ENCODE measurements at regions not wholly inside any gene's neighbourhood (a gene's known extent, or its start where the extent isn't known, plus 50 kb on each side); places are given as distances from the start of the nearest gene placed in this dataset.
"Not testable (repeated sequence)": the region's sequence is repeated elsewhere in the genome, so short reads cannot be mapped to it uniquely, and the experiment has no call there.

DNA sequence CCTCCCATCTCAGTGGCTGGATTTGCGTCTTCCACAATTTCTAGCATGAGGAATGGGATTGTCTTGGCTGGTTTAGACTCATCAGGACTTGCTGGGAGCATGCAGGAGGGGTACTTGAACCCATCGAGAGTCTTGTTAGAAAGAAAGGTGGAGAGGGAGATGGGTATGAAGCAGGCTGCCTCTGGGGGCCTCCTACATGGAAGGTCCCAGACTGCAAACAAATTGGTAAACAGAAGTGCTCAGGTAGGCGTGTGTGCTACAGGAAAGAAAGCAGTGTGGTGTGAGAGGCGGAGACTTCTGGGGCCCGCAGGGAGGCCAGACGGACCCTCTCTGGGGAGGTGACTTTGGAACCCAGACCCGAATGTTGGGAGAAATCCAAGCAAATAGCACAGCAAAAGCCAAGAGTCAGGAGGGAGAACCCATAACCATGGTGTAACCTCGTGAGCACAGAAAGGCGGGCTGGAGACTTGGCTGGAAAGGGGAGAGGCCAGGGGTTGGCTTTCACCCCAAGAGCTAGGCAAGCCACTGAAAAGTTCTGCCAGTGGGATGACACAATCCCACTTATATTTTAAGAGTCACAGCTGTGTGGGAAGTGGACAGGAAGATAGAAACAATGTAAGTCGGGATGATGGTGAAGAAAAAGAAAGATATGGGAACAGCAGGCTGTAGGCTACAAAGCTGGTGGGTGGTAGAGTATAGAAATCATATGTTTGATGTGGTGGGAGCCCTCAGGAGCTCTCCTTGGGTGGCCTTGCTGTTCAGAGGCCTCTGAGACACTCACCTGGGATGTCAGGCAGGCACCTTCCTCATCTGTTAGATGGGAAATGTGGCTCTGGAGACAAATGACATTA is 130.1 kb upstream of the PRR20G start:
- peaks cover 83% of the 10 kb centered on the region for H3K27me3 ChIP-seq
- whole genome bisulfite sequencing, 2 donors (ENCODE audit: low coverage in 1 of 2) = 61 to 80% methylated on average over 3 to 10 of the region's 10 CpGs

DNA sequence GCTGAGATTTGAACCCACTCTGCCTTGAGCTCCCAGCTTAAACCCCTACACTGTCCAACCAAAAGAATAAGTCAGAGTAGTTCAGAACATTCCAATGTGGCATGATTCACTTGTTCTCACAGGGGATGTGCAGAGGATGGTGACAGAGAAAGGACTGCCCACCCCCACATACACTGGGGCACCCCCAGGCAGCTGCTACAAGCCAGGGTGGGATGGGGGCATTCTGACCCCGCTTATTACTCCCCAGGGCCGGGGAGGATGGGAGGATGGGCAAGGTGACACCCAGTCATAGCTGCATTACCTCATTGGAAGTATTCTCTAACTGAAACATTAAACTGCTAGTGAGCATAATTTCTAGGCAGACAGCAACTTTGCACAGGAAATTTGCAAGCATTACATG is 126.0 kb upstream of the PRR20G start:
- WGBS, 2 donors (ENCODE audit: low coverage in 1 of 2) = no CpG with 5 or more reads among the region's 2 CpGs
- Histone ChIP-seq H3K9me3 (no peaks in the 10 kb centered on the region), H3K27me3 (peaks cover 77% of the 10 kb centered on the region), H3K4me1 (no peaks in the 10 kb centered on the region), H3K4me3 (no peak overlapping the region), H3K36me3 (no peaks in the 10 kb centered on the region), H3K27ac (no peak overlapping the region)
- TF ChIP-seq, protein P1, sequence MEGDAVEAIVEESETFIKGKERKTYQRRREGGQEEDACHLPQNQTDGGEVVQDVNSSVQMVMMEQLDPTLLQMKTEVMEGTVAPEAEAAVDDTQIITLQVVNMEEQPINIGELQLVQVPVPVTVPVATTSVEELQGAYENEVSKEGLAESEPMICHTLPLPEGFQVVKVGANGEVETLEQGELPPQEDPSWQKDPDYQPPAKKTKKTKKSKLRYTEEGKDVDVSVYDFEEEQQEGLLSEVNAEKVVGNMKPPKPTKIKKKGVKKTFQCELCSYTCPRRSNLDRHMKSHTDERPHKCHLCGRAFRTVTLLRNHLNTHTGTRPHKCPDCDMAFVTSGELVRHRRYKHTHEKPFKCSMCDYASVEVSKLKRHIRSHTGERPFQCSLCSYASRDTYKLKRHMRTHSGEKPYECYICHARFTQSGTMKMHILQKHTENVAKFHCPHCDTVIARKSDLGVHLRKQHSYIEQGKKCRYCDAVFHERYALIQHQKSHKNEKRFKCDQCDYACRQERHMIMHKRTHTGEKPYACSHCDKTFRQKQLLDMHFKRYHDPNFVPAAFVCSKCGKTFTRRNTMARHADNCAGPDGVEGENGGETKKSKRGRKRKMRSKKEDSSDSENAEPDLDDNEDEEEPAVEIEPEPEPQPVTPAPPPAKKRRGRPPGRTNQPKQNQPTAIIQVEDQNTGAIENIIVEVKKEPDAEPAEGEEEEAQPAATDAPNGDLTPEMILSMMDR (IDR thresholded peaks at IDR 0.05) = no peak
- TF ChIP-seq EP300 (IDR thresholded peaks at IDR 0.05) (no peak), POLR2A (IDR thresholded peaks at IDR 0.05) (no peak), POLR2AphosphoS5 (IDR thresholded peaks at IDR 0.05) (no peak)
- no peak for ATAC-seq

More for the DNA sequence above, 130.1 kb upstream of the PRR20G start:
- Histone ChIP-seq H3K9me3 (no peaks in the 10 kb centered on the region), H3K4me1 (no peaks in the 10 kb centered on the region), H3K36me3 (no peaks in the 10 kb centered on the region), H3K27ac (no peak overlapping the region), H3K4me3 (no peak overlapping the region)
- TF ChIP-seq EP300 (IDR thresholded peaks at IDR 0.05) (no peak), POLR2A (IDR thresholded peaks at IDR 0.05) (no peak), POLR2AphosphoS5 (IDR thresholded peaks at IDR 0.05) (no peak)
- TF ChIP-seq, protein P1 (IDR thresholded peaks at IDR 0.05) = no peak
- peak; percentile 67 for ATAC-seq

DNA sequence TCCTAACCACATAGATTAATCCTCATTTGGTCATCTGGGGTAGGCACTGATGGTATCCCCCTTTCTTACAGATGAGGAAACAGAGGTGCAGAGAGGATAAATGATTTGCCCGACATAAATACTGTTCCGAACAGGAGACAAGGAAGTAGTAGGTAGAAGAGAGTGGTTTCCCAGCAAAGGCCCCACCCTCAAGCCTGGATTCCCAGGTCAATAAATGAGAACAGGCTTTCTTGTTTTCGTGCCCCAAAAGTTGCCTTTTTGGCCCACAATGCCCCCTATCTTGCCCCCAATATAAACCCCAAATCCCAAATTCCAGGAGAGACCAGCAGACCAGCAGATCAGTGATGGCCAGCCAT is 125.5 kb upstream of the PRR20G start:
- WGBS, 2 donors (ENCODE audit: low coverage in 1 of 2) = 76 to 100% methylated on average over 1 to 3 of the region's 3 CpGs
- H3K27ac ChIP-seq = no peak overlapping the region
- TF ChIP-seq POLR2A (IDR thresholded peaks at IDR 0.05) (no peak), EP300 (IDR thresholded peaks at IDR 0.05) (no peak), POLR2AphosphoS5 (IDR thresholded peaks at IDR 0.05) (no peak)
- TF ChIP-seq, protein P1 (IDR thresholded peaks at IDR 0.05) = no peak
- H3K9me3 ChIP-seq = no peaks in the 10 kb centered on the region
- H3K4me1 ChIP-seq = no peaks in the 10 kb centered on the region
- no peaks in the 10 kb centered on the region for H3K36me3 ChIP-seq
- no peak for ATAC-seq
- H3K4me3 ChIP-seq = no peak overlapping the region
- H3K27me3 ChIP-seq = peaks cover 77% of the 10 kb centered on the region

DNA sequence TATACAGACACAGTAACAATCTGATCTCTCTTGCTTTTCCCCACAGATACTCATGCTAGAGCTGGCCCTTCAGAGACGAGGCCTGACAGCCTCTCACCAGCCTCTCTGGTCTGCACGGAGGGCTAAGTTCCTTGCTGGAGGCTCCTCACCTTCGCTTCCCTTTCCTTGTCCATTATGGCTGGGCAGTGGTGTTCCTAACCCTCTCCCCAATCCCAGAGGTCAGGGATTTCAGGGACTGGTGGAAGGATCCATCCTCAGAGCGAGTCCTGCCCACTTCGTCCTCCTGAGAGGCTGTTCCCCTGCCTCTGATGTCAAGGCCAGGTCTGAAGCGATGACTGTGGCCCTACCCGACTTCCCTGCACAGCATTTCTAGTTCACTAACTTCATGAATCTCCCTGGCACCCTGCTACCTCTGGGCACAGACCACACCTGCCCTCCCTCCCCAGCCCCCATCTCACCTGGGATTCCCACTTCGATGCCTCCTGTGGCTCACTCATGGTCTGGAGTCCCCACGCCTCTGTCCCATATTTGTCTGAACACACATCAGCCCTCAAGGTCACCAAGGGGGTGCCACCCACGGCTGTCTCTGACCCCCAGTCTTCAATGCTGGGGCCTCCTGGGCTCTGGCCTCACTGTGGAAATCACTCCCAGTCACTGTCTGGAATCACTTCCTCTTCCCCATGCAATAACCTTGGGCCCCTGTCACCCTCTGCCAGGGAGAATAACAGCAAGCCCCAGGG is 124.9 kb upstream of the PRR20G start:
- no peaks in the 10 kb centered on the region for H3K9me3 ChIP-seq
- no peaks in the 10 kb centered on the region for H3K4me1 ChIP-seq
- TF ChIP-seq EP300 (IDR thresholded peaks at IDR 0.05) = no peak
- no peak for TF ChIP-seq POLR2AphosphoS5 (IDR thresholded peaks at IDR 0.05)
- TF ChIP-seq, protein P1 (IDR thresholded peaks at IDR 0.05) = no peak
- ATAC-seq = no peak
- no peaks in the 10 kb centered on the region for H3K36me3 ChIP-seq
- H3K27me3 ChIP-seq = peaks cover 74% of the 10 kb centered on the region
- 75 to 83% methylated on average over 4 to 6 of the region's 10 CpGs for WGBS, 2 donors (ENCODE audit: low coverage in 1 of 2)
- no peak overlapping the region for H3K27ac ChIP-seq
- no peak overlapping the region for H3K4me3 ChIP-seq

DNA sequence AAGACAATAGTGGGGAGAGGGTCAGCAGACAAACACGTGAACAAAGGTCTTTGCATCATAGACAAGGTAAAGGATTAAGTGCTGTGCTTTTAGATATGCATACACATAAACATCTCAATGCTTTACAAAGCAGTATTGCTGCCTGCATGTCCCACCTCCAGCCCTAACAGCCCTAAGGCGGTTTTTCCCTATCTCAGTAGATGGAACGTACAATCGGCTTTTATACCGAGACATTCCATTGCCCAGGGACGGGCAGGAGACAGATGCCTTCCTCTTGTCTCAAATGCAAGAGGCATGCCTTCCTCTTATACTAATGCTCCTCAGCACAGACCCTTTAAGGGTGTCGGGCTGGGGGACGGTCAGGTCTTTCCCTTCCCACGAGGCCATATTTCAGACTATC is 124.0 kb upstream of the PRR20G start:
- H3K9me3 ChIP-seq, H3K36me3 ChIP-seq, ATAC-seq, H3K27ac ChIP-seq, H3K4me3 ChIP-seq, H3K4me1 ChIP-seq: not testable (repeated sequence)
- WGBS, 2 donors (ENCODE audit: low coverage in 1 of 2) = 40 to 47% methylated on average over 2 to 3 of the region's 9 CpGs
- peaks cover 78% of the 10 kb centered on the region for H3K27me3 ChIP-seq

Measured in gastroesophageal sphincter (tissue), 4 donors.